HCT116 (cell line): ENCODE measurements at regions not wholly inside any gene's neighbourhood (a gene's known extent, or its start where the extent isn't known, plus 50 kb on each side); places are given as distances from the start of the nearest gene placed in this dataset.

Experiments
- ATAC-seq: fragments of 200-7000 bp; cut with Tn5 transposase; 2 replicates; pipeline ENCODE4 v1.9.1; 2020; ENCODE audit warnings: mild to moderate bottlenecking, moderate library complexity
- BruUV-seq: library from RNA; stranded (reverse); fragments of 400-500 nt; replicated peaks from 2 replicates; lab custom pipeline; 2021; lab: Mats Ljungman, UMichigan
- CTCF ChIA-PET: fragments of 300-600 bp; sonication (Branson Sonifier 250); formaldehyde crosslinking; loops from one replicate; lab custom pipeline; 2021; ENCODE audit warnings: antibody characterized with exemption; lab: Charles Lee
- POLR2A ChIA-PET: fragments of 300-600, 350-600 bp; sonication (Branson Sonifier 250); formaldehyde crosslinking; loops from one replicate; lab custom pipeline; 2021; ENCODE audit warnings: antibody characterized with exemption; lab: Charles Lee
- RAD21 ChIA-PET, 2 experiments: fragments of 300-600 bp; sonication (Branson Sonifier 250); formaldehyde crosslinking; loops; one replicate each; lab custom pipeline; 2023; ENCODE audit warnings: low total read pairs in 2 of 2; ENCODE audit not compliant: uncharacterized antibody in 2 of 2, unreplicated experiment in 2 of 2, low non-redundant PET in 1 of 2; lab: Charles Lee
- DNase-seq: peaks from one replicate; pipeline ENCODE4 v3.0.0-alpha.2; 2010; ENCODE audit warnings: low read depth, low spot score
- H2AFZ ChIP-seq: fragments of 200-600 bp; shearing (Covaris generic), sonication (generic); 2 replicates; pipeline ENCODE4 v1.6.1; 2017; ENCODE audit warnings: low read depth, mixed run types, mixed read lengths, antibody characterized with exemption, low read length; ENCODE audit not compliant: poor library complexity, severe bottlenecking
- H3K27ac ChIP-seq: 2 replicates; pipeline ENCODE4 v1.5.1; 2012; ENCODE audit warnings: low read depth, low read length
- H3K27me3 ChIP-seq: fragments of 200-600 bp; sonication (generic); 2 replicates; pipeline ENCODE4 v1.6.1; 2016; ENCODE audit warnings: mixed run types, low read length, mixed read lengths; ENCODE audit not compliant: insufficient read depth
- H3K36me3 ChIP-seq, 2 experiments: fragments of 200-500 bp in 1 of 2; fragments of 200-600 bp in 1 of 2; sonication (Bioruptor generic) in 1 of 2; sonication (generic) in 1 of 2; 2 replicates each; pipeline versions ENCODE4 v1.5.1 to v1.6.1; 2014 to 2016; ENCODE audit warnings: low read length in 2 of 2, inconsistent platforms in 1 of 2, mixed read lengths in 1 of 2, mixed run types in 1 of 2; ENCODE audit not compliant: insufficient read depth in 2 of 2, control insufficient read depth in 1 of 2
- H3K4me1 ChIP-seq, 2 experiments: fragments of 200-600 bp in 1 of 2; sonication (generic) in 1 of 2; 2 replicates each; pipeline versions ENCODE4 v1.5.1 to v1.6.1; 2012 to 2017; ENCODE audit warnings: low read length in 2 of 2, inconsistent platforms in 1 of 2, mild to moderate bottlenecking in 1 of 2, mixed read lengths in 1 of 2, mixed run types in 1 of 2, moderate library complexity in 1 of 2; ENCODE audit not compliant: insufficient read depth in 2 of 2, control insufficient read depth in 1 of 2
- H3K4me2 ChIP-seq: fragments of 200-600 bp; sonication (generic); 2 replicates; pipeline ENCODE4 v1.6.1; 2017; ENCODE audit warnings: mixed run types, low read length, mixed read lengths
- H3K4me3 ChIP-seq, 2 experiments: fragments of 200-600 bp in 1 of 2; sonication (generic) in 1 of 2; replicated peaks in 1 of 2; 2 replicates each; pipeline ENCODE4 v1.5.1; 2011 to 2016; ENCODE audit warnings: low read length in 2 of 2, control low read depth in 1 of 2, low read depth in 1 of 2, mild to moderate bottlenecking in 1 of 2, mixed read lengths in 1 of 2, mixed run types in 1 of 2
- H3K79me2 ChIP-seq: fragments of 200-600 bp; sonication (generic); 2 replicates; pipeline ENCODE4 v1.6.1; 2017; ENCODE audit warnings: mild to moderate bottlenecking, mixed run types, low read length, moderate library complexity, mixed read lengths; ENCODE audit not compliant: insufficient read depth
- H3K9ac ChIP-seq: fragments of 200-600 bp; sonication (generic); 2 replicates; pipeline ENCODE4 v1.6.1; 2016; ENCODE audit warnings: low read length, mixed read lengths
- H3K9me2 ChIP-seq: fragments of 200-600 bp; sonication (generic), shearing (Covaris generic); 2 replicates; pipeline ENCODE4 v1.6.1; 2017; ENCODE audit warnings: mixed run types, mild to moderate bottlenecking, moderate library complexity; ENCODE audit not compliant: insufficient read depth
- H3K9me3 ChIP-seq, 2 experiments: fragments of 200-500 bp in 1 of 2; fragments of 200-600 bp in 1 of 2; sonication (Bioruptor generic) in 1 of 2; sonication (generic) in 1 of 2; 2 replicates each; pipeline ENCODE4 v1.6.1; 2014 to 2017; ENCODE audit warnings: low read length in 2 of 2, mixed read lengths in 2 of 2, inconsistent platforms in 1 of 2, low read depth in 1 of 2, mild to moderate bottlenecking in 1 of 2, mixed run types in 1 of 2, moderate library complexity in 1 of 2; ENCODE audit not compliant: control insufficient read depth in 1 of 2, insufficient read depth in 1 of 2
- H4K20me1 ChIP-seq: fragments of 200-600 bp; sonication (generic), shearing (Covaris generic); 2 replicates; pipeline ENCODE4 v1.6.1; 2017; ENCODE audit warnings: mixed run types, mild to moderate bottlenecking, moderate library complexity; ENCODE audit not compliant: insufficient read depth
- ELF1 ChIP-seq: IDR thresholded peaks from 2 replicates; pipeline ENCODE4 v1.6.1; 2012; ENCODE audit warnings: low read depth, borderline replicate concordance
- EZH2 ChIP-seq: fragments of 200-600 bp; sonication (generic); IDR thresholded peaks from 2 replicates; pipeline ENCODE4 v1.6.1; 2017; ENCODE audit warnings: antibody characterized with exemption, mixed run types
- EZH2phosphoT487 ChIP-seq: fragments of 200-600 bp; IDR thresholded peaks from 2 replicates; pipeline ENCODE4 v1.6.1; 2018; ENCODE audit warnings: antibody characterized with exemption, borderline replicate concordance
- JUND ChIP-seq: IDR thresholded peaks from 2 replicates; pipeline ENCODE4 v1.6.1; 2012
- POLR2A ChIP-seq: IDR thresholded peaks from 2 replicates; pipeline ENCODE4 v1.7.0; 2011; ENCODE audit warnings: borderline replicate concordance; ENCODE audit not compliant: insufficient read depth, insufficient read length; ENCODE audit errors: extremely low read depth
- POLR2AphosphoS5 ChIP-seq: IDR thresholded peaks from 2 replicates; pipeline ENCODE4 v1.6.1; 2011; ENCODE audit warnings: mild to moderate bottlenecking, low read depth, low read length, moderate library complexity
- REST ChIP-seq: IDR thresholded peaks from 2 replicates; pipeline ENCODE4 v1.6.1; 2012; ENCODE audit warnings: low read depth
- SP1 ChIP-seq: IDR thresholded peaks from 2 replicates; pipeline ENCODE4 v1.6.1; 2012; ENCODE audit warnings: low read depth
- TCF7L2 ChIP-seq: IDR thresholded peaks from 2 replicates; pipeline ENCODE4 v1.7.0; 2011; ENCODE audit warnings: borderline replicate concordance, inconsistent platforms; ENCODE audit not compliant: insufficient read depth, insufficient read length; ENCODE audit errors: extremely low read depth
- intact Hi-C: fragments of 100-400 bp; cut with micrococcal nuclease; formaldehyde crosslinking; loops from 2 replicates; pipeline ENCODE4 v1.10.0; 2022

- intact Hi-C loops: no loop called here
- ChIA-PET RAD21 (no interaction called here), CTCF (no interaction called here), POLR2A (no interaction called here)
- no peak overlapping the region for H3K27ac ChIP-seq
- H3K4me1 ChIP-seq: no peaks in the 10 kb centered on the region
- peaks cover 8 to 9% of the 10 kb centered on the region in 2 experiments; a peak in 3 of 4 replicates for H3K9me3 ChIP-seq
- no peaks in the 10 kb centered on the region for H3K36me3 ChIP-seq
- H2AFZ ChIP-seq: no peak overlapping the region
- H3K9ac ChIP-seq: no peak overlapping the region
- no peak for DNase-seq
- H3K79me2 ChIP-seq: no peaks in the 10 kb centered on the region
- TF ChIP-seq TCF7L2 (no peak), EZH2phosphoT487 (no peak), SP1 (no peak), POLR2AphosphoS5 (no peak), POLR2A (no peak), REST (no peak), ELF1 (no peak), JUND (no peak), EZH2 (no peak)
- BruUV-seq: no TSS peak
- H4K20me1 ChIP-seq: no peaks in the 10 kb centered on the region
- H3K4me3 ChIP-seq: no peak overlapping the region
- ATAC-seq: no peak
- H3K9me2 ChIP-seq: no peaks in the 10 kb centered on the region
- H3K27me3 ChIP-seq: no peaks in the 10 kb centered on the region
- H3K4me2 ChIP-seq: no peak overlapping the region
Measured at GRCh38 chr21:24785033-24785432, 822.2 kb downstream of the MRPL39 start.
